ENCODE measurements at regions not wholly inside any gene's neighbourhood (a gene's known extent, or its start where the extent isn't known, plus 50 kb on each side); places are given as distances from the start of the nearest gene placed in this dataset.

DNA sequence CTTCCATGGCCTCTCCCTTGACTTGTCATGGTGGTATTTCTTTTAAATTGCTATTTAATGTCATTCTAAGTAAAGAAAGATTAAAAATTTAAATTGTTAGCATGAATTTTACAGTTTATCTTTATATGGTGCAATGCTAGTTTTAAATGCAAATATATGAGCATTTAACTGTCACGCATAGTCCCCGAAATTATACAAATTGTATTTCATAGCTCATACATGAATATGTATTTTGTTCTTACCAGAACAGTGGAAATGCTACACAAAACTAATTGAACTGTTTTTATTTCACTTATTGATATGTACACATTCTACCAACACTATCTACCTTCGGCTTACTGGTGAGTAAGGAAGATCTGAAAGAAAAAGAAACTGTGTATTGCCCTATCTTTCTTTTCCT is 125.8 kb downstream of the CARTPT start:
- TF ChIP-seq, protein P1, sequence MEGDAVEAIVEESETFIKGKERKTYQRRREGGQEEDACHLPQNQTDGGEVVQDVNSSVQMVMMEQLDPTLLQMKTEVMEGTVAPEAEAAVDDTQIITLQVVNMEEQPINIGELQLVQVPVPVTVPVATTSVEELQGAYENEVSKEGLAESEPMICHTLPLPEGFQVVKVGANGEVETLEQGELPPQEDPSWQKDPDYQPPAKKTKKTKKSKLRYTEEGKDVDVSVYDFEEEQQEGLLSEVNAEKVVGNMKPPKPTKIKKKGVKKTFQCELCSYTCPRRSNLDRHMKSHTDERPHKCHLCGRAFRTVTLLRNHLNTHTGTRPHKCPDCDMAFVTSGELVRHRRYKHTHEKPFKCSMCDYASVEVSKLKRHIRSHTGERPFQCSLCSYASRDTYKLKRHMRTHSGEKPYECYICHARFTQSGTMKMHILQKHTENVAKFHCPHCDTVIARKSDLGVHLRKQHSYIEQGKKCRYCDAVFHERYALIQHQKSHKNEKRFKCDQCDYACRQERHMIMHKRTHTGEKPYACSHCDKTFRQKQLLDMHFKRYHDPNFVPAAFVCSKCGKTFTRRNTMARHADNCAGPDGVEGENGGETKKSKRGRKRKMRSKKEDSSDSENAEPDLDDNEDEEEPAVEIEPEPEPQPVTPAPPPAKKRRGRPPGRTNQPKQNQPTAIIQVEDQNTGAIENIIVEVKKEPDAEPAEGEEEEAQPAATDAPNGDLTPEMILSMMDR (IDR thresholded peaks at IDR 0.05) = no peak
- TF ChIP-seq POLR2A (IDR thresholded peaks at IDR 0.05) = no peak
